ENCODE measurements at regions not wholly inside any gene's neighbourhood (a gene's known extent, or its start where the extent isn't known, plus 50 kb on each side); places are given as distances from the start of the nearest gene placed in this dataset.

DNA sequence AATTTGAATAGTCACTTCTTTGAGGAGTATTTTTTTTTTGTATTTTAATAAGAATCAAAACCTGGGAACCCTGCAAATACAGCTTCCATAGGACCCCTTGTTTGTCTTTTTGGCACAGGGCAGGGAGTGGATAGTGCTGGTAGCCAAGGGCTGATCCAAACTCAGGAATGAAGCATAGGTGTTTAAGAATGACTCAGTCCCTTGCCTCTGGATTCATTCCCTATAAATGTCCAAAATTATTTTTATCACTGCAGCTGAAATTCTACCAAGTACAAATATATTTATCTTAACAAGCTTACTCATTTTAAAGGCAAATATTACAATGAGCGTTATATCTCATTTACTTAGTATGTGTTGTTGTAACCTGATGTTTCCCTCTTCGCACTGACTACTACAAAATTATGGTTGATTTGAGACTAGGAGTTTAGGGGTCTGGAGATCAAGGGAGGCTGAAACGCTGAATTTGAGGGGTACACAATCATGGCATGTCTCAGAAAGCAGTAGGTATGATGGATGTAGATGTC lies 278.6 kb upstream of the LYPLAL1 start:
- Histone ChIP-seq H3K9me3 (no peaks in the 10 kb centered on the region), H3K36me3 (no peaks in the 10 kb centered on the region), H3K4me1 (no peaks in the 10 kb centered on the region), H3K4me3 (no peak overlapping the region), H3K27ac (no peak overlapping the region), H3K27me3 (no peaks in the 10 kb centered on the region)
- TF ChIP-seq, protein P1, sequence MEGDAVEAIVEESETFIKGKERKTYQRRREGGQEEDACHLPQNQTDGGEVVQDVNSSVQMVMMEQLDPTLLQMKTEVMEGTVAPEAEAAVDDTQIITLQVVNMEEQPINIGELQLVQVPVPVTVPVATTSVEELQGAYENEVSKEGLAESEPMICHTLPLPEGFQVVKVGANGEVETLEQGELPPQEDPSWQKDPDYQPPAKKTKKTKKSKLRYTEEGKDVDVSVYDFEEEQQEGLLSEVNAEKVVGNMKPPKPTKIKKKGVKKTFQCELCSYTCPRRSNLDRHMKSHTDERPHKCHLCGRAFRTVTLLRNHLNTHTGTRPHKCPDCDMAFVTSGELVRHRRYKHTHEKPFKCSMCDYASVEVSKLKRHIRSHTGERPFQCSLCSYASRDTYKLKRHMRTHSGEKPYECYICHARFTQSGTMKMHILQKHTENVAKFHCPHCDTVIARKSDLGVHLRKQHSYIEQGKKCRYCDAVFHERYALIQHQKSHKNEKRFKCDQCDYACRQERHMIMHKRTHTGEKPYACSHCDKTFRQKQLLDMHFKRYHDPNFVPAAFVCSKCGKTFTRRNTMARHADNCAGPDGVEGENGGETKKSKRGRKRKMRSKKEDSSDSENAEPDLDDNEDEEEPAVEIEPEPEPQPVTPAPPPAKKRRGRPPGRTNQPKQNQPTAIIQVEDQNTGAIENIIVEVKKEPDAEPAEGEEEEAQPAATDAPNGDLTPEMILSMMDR (IDR thresholded peaks at IDR 0.05), result no peak
- no peak for DNase-seq (ENCODE audit: low spot score)

DNA sequence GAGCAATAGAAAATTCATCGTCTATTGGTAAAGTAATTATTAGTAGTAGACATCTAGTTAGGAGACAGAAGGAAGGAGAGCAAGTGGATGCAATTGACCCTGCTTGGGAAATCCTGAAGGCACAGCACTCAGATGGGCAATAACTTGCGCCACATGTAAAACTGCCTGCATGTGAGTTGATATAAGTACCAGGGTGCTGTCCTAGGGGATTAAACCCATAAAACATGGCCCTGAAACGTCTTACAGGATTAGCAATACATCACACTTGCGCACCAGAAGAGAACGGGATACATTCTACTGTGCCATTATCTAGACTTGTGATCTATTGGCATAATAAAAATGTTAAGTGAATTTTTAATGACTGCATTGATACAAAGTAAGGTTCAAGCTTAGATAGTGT lies 277.5 kb upstream of the LYPLAL1 start:
- H3K4me1 ChIP-seq, result no peaks in the 10 kb centered on the region
- no peaks in the 10 kb centered on the region for H3K27me3 ChIP-seq
- TF ChIP-seq, protein P1 (IDR thresholded peaks at IDR 0.05), result no peak
- no peak overlapping the region for H3K27ac ChIP-seq
- H3K36me3 ChIP-seq, result no peaks in the 10 kb centered on the region
- no peak for DNase-seq (ENCODE audit: low spot score)
- H3K9me3 ChIP-seq, result no peaks in the 10 kb centered on the region
- H3K4me3 ChIP-seq, result no peak overlapping the region

DNA sequence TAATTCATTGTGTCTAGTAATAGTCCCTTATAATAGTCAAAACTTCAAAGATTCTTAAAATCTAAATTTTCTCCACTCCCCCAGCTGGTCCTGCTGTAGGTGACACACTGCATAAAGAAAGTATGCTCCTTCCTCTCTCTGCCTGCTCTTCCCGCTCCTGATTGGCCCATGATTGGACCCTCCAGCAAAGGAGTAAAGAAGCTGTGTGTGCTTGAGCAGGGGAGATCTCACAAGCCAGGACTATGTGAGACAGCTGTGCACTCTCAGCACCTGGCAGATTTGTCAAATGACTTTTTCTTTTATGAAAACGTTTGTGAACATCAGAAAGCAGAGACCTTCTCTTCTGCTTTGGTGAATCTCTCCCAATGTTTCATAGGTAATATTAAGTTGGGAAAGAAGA lies 274.8 kb upstream of the LYPLAL1 start:
- Histone ChIP-seq H3K27ac (no peak overlapping the region), H3K4me3 (no peak overlapping the region), H3K9me3 (no peaks in the 10 kb centered on the region), H3K27me3 (no peaks in the 10 kb centered on the region), H3K36me3 (no peaks in the 10 kb centered on the region), H3K4me1 (no peaks in the 10 kb centered on the region)
- TF ChIP-seq, protein P1 (IDR thresholded peaks at IDR 0.05), result no peak
- no peak for DNase-seq (ENCODE audit: low spot score)

DNA sequence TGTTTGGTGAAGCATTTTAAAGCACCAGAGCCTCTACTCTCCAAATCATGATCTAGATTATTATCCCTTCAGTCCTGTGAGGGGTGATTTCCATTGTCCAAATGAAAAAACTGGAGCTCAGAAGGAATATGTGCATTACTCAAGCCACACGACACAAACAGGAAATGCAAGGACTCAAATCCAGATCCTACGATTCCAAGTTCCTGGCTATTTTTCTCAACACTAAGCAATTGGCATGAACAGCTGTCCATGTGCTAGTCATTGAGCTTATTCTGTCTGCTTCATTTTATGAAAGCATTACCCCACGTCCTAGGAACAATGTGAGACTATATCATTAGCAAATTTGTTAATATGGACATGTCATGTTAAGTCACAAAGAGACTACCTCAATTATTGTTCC lies 273.1 kb upstream of the LYPLAL1 start:
- TF ChIP-seq, protein P1 (IDR thresholded peaks at IDR 0.05), result no peak
- Histone ChIP-seq H3K9me3 (no peaks in the 10 kb centered on the region), H3K27ac (no peak overlapping the region), H3K4me1 (no peaks in the 10 kb centered on the region), H3K4me3 (no peak overlapping the region), H3K36me3 (no peaks in the 10 kb centered on the region), H3K27me3 (no peaks in the 10 kb centered on the region)
- DNase-seq (ENCODE audit: low spot score), result no peak

DNA sequence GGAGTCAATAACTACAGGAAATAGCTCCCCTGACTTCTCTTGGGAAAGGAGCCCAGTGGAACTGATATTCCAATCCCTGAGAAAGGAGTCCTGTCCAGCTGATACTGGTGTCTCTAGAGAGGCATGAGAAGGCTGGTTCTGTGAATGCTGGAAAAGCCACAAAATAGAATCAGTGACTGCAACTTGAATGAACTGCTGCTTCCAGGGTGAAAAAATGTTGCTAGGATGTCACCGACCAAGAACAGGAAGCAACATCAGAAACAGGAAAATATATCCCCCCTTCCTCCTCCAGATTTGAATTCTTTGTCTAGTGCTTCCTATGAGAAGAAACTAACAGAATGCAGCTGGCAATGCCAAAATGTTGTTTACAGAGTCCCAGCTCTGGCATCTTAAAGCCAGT lies 269.3 kb upstream of the LYPLAL1 start:
- Histone ChIP-seq H3K27ac (no peak overlapping the region), H3K4me1 (no peaks in the 10 kb centered on the region), H3K4me3 (no peak overlapping the region), H3K36me3 (no peaks in the 10 kb centered on the region), H3K9me3 (no peaks in the 10 kb centered on the region), H3K27me3 (no peaks in the 10 kb centered on the region)
- TF ChIP-seq, protein P1 (IDR thresholded peaks at IDR 0.05), result no peak
- no peak for DNase-seq (ENCODE audit: low spot score)

DNA sequence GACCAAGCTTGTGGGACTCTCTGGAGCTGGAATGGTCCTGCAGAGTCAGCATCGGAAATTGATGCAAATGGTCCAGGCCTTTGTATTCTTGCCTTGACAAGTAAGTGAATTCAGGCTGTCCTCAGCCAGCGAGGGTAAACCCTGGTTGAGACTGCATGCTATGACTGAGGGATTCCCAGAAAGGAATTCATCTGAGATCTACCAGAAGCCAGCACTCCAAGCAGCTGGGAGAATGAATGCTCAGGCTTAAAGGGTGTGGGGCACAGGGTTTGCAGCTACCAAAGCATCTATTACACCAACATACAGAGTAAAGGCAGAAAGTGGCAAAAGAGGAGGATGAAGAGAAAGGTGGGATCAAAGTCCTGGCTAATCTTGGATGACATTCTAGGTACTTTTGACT lies 257.0 kb upstream of the LYPLAL1 start:
- DNase-seq (ENCODE audit: low spot score), result no peak
- Histone ChIP-seq H3K36me3 (no peaks in the 10 kb centered on the region), H3K4me1 (no peaks in the 10 kb centered on the region), H3K4me3 (no peak overlapping the region), H3K27me3 (no peaks in the 10 kb centered on the region), H3K9me3 (no peaks in the 10 kb centered on the region), H3K27ac (no peak overlapping the region)
- TF ChIP-seq, protein P1 (IDR thresholded peaks at IDR 0.05), result no peak
